ENCODE measurements at regions not wholly inside any gene's neighbourhood (a gene's known extent, or its start where the extent isn't known, plus 50 kb on each side); places are given as distances from the start of the nearest gene placed in this dataset.

- no peak overlapping the region for H3K4me3 ChIP-seq (replicated peaks; ENCODE audit: insufficient read depth, low read length)
- no peak for DNase-seq (ENCODE audit: low read depth in 1 of 2, low spot score in 1 of 2)
- no peaks in the 10 kb centered on the region for H3K27me3 ChIP-seq (ENCODE audit: insufficient read depth, poor library complexity, severe bottlenecking)
- no peak overlapping the region for H3K27ac ChIP-seq (replicated peaks)
- TF ChIP-seq GABPA (IDR thresholded peaks at IDR 0.05; ENCODE audit: low read depth), result no peak
- no peak for TF ChIP-seq POLR2AphosphoS5 (IDR thresholded peaks at IDR 0.05; ENCODE audit: low read depth)
- no peak for TF ChIP-seq SPI1 (IDR thresholded peaks at IDR 0.05; ENCODE audit: borderline replicate concordance, low read depth)
- TF ChIP-seq CTCF (IDR thresholded peaks at IDR 0.05; ENCODE audit: insufficient read depth, low read length), result no peak
- no peak for TF ChIP-seq REST (IDR thresholded peaks at IDR 0.05; ENCODE audit: insufficient replicate concordance, low read depth)
Measured at GRCh38 chr7:116400522-116400921, 99.0 kb upstream of the CAV2 start.

- no peak for TF ChIP-seq CTCF (IDR thresholded peaks at IDR 0.05; ENCODE audit: insufficient read depth, low read length)
- no peak for TF ChIP-seq GABPA (IDR thresholded peaks at IDR 0.05; ENCODE audit: low read depth)
- TF ChIP-seq REST (IDR thresholded peaks at IDR 0.05; ENCODE audit: insufficient replicate concordance, low read depth), result no peak
- no peak for TF ChIP-seq POLR2AphosphoS5 (IDR thresholded peaks at IDR 0.05; ENCODE audit: low read depth)
- TF ChIP-seq SPI1 (IDR thresholded peaks at IDR 0.05; ENCODE audit: borderline replicate concordance, low read depth), result no peak
- H3K27ac ChIP-seq (replicated peaks), result no peak overlapping the region
- no peaks in the 10 kb centered on the region for H3K27me3 ChIP-seq (ENCODE audit: insufficient read depth, poor library complexity, severe bottlenecking)
- no peak for DNase-seq (ENCODE audit: low read depth in 1 of 2, low spot score in 1 of 2)
- no peak overlapping the region for H3K4me3 ChIP-seq (replicated peaks; ENCODE audit: insufficient read depth, low read length)
Measured at GRCh38 chr7:116401711-116402110, 97.8 kb upstream of the CAV2 start.

- TF ChIP-seq POLR2AphosphoS5 (IDR thresholded peaks at IDR 0.05; ENCODE audit: low read depth) (no peak), CTCF (IDR thresholded peaks at IDR 0.05; ENCODE audit: insufficient read depth, low read length) (no peak), SPI1 (IDR thresholded peaks at IDR 0.05; ENCODE audit: borderline replicate concordance, low read depth) (no peak), GABPA (IDR thresholded peaks at IDR 0.05; ENCODE audit: low read depth) (no peak), REST (IDR thresholded peaks at IDR 0.05; ENCODE audit: insufficient replicate concordance, low read depth) (no peak)
- Histone ChIP-seq H3K27me3 (ENCODE audit: insufficient read depth, poor library complexity, severe bottlenecking) (no peaks in the 10 kb centered on the region), H3K4me3 (replicated peaks; ENCODE audit: insufficient read depth, low read length) (no peak overlapping the region), H3K27ac (replicated peaks) (no peak overlapping the region)
- no peak for DNase-seq (ENCODE audit: low read depth in 1 of 2, low spot score in 1 of 2)
Measured at GRCh38 chr7:116403265-116403664, 96.3 kb upstream of the CAV2 start.

All from HL-60 (cell line).